HG02973 (cell line): ENCODE measurements at regions not wholly inside any gene's neighbourhood (a gene's known extent, or its start where the extent isn't known, plus 50 kb on each side); places are given as distances from the start of the nearest gene placed in this dataset.

ENCODE experiments used
- ATAC-seq: cut with Tn5 transposase; IDR thresholded peaks from one replicate; pipeline ENCODE4 v1.9.1; 2021; ENCODE audit warnings: moderate library complexity; ENCODE audit not compliant: unreplicated experiment

- no peak for ATAC-seq
Measured at GRCh38 chr5:2196989-2197619, 314.4 kb upstream of the IRX4 start.

DNA sequence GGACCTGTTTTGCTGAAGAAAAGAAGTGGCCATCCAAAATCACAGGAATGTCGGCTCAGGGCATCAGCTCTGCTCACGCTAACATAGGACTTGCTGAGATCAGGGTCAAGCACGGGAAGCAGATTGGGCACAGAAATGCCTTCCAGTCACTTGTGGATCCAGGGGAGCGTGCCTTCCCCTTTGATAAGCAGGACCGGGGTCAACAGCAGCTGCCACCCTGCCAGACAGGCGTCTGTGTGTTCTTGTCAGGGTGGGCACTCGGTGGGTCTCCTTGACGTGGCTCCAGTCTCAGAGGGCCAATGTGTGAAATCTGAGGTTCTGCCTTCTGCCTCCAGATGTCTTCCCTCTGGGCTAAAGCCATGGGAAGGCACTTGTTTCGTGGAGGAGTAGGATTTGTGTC, 313.7 kb upstream of the IRX4 start:
- no peak for ATAC-seq

DNA sequence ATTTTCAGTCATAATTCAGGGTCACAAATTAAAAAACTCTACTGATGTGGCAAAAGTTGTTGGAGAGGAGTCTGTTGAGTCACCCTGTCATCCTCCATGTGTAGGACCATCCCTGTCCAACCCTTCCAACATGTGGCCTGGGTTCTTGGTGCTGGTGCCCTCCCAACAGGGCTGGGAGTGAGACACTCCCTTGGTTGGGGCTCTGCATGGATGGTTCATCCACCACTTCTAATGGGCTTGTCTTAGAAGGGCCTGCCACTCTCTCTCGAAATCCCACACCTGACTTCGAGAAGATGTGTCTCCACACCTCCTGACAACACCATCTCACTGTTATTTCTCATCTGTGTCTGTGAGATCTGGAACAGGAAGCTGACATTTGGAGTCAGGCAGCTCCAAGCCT, 312.2 kb upstream of the IRX4 start:
- no peak for ATAC-seq

DNA sequence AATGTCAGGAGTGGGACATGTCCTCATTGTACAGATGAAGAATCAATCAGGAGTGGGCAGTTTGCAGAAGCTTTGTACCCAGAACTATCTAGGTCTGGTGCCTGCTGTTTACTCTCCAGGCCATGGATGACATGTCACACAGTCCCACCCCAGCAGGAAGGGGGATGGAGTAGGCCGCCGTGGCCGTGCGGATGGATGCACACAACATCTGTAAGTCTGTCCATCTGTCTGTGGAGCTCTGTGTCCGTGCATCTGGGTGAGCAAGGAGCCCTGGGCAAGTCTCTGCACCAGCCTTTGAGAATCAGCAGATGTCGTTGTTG, 311.5 kb upstream of the IRX4 start:
- no peak for ATAC-seq

DNA sequence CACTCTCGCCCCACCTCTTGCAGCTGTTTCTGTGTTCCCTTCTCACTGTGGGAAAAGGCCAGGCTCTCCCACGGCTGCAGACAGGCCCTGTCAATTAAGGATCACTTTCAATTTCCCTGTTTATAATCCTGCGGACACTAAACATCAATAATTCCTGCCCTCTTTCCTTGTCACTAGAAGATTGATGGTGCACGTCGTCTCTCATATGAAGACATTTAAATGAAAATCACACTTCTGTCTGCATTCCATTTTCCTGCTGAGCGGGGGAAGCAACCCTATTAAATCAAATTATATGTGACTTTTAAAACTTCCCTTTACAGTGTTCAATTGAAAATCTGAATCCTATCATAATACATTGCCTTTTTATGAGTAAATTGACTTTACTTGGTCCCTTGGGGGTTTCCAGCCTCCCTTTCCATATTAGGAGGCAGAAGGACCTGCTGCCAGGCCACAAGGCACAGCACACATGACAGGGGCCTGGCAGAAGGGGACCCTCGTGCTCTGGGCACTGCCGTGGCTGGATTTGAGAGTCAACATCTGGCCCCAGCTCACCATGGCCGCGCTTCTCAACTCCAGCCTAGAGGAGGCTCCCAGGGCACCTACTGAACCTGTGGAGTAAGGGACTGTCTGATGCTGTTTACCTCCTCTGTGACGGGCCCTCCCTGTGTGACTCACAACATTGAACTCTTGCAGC, 311.0 kb upstream of the IRX4 start:
- no peak for ATAC-seq

- ATAC-seq = no peak
Measured at GRCh38 chr5:2193142-2193541, 310.4 kb upstream of the IRX4 start.

DNA sequence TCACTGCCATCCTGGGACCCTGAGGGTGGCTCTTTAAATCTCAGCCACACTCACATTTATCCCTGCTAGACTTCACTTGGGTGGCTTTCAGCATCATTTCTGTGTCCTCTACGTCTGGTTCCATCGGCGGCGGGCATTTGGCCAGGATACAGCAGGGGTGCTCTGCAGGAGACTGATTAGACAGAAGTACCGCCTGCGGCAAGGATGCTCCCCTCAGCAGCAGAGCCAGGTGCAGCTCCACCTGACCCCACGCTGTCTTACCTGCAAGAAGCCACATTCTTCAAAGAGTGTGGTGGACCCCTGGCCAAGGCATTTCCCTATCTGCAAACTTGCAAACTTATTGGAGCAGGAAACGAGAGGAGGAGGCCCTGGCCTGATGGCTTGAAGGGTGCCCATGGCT, 309.8 kb upstream of the IRX4 start:
- no peak for ATAC-seq

- ATAC-seq = no peak
Measured at GRCh38 chr5:2191972-2192371, 309.2 kb upstream of the IRX4 start.

GRCh38 chr5:2190549-2190948, 307.8 kb upstream of the IRX4 start:
- ATAC-seq = no peak

- no peak for ATAC-seq
Measured at GRCh38 chr5:2188661-2189060, 305.9 kb upstream of the IRX4 start.

DNA sequence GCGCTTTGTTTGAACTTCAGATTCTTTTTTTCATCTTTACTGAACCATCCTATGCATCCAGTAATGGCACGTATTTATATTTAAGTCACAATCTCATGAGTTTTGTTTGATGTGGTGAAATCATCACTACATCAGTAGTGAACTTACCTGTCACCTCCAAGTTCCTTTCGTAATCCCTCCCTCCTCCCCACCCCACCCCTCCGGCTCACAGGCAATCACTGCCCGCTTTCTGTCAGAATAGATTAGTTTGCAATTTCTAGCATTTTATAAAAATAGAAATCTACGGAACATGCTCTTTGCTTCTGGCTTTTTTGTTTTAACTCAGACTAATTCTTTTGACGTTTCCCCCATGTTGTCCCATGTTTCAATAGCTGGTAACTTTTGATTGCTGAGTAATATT, 305.4 kb upstream of the IRX4 start:
- no peak for ATAC-seq

- ATAC-seq = no peak
Measured at GRCh38 chr5:2187687-2188086, 305.0 kb upstream of the IRX4 start.

- no peak for ATAC-seq
Measured at GRCh38 chr5:2187156-2187555, 304.4 kb upstream of the IRX4 start.

GRCh38 chr5:2186472-2187015, 303.8 kb upstream of the IRX4 start:
- ATAC-seq = no peak

- no peak for ATAC-seq
Measured at GRCh38 chr5:2185646-2186471, 303.1 kb upstream of the IRX4 start.

DNA sequence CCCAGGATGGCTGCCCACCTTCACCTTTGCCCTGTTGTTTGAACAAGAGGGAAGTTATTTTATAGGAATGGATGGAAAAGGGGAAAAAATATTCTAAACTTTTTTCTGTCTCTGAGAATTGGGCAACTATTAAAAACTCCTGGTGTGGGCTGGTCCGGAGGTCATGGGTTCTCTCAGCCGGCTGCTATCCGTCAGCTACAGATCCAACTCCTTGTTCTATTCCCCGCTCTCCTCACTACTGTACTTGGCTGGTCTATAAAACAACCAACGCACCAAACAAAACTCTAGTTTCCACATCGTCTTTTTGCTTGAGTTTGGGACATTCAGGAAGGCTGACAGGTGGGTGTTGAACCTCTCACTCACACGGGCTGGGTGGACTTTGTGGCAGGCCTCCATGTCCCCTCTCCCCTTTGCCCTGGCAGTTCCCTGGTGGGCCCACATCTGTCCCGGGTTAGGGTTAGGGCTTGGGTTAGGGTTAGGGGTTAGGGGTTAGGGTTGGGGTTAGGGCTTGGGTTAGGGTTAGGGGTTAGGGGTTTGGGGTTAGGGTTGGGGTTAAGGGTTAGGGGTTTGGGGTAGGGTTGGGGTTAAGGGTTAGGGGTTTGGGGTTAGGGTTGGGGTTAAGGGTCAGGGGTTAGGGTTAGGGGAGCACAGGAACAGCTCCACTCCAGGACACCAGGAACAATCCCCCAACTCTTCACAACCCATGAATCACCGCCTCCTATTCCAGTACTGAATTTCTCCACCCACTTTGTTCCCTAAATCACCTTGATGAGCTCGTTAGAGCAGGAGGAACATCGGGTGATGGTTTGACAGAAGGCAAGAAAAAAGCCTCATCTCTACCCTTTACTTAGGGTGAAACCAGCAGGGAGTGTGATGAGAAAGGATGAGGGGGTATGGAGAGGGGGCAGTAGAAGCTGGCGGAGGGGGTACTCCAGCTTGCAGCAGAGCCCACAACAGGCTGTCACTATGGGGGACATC, 302.1 kb upstream of the IRX4 start:
- no peak for ATAC-seq

DNA sequence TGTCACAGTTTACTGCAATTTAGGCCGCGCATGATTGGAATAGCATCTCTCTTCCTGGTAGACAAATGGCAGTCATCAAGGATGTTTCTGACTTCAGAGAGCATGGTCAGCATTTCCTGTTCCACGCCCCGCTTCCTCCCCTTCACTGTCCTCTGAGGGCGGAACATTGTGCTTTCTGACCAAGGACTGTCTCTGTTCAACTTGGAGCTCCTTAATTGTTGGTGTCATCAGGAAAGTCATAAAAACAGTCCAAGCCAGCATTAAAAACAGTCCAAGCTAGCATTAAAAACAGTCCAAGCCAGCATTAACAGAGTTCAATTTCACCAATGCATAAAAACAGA, 301.3 kb upstream of the IRX4 start:
- ATAC-seq = no peak

DNA sequence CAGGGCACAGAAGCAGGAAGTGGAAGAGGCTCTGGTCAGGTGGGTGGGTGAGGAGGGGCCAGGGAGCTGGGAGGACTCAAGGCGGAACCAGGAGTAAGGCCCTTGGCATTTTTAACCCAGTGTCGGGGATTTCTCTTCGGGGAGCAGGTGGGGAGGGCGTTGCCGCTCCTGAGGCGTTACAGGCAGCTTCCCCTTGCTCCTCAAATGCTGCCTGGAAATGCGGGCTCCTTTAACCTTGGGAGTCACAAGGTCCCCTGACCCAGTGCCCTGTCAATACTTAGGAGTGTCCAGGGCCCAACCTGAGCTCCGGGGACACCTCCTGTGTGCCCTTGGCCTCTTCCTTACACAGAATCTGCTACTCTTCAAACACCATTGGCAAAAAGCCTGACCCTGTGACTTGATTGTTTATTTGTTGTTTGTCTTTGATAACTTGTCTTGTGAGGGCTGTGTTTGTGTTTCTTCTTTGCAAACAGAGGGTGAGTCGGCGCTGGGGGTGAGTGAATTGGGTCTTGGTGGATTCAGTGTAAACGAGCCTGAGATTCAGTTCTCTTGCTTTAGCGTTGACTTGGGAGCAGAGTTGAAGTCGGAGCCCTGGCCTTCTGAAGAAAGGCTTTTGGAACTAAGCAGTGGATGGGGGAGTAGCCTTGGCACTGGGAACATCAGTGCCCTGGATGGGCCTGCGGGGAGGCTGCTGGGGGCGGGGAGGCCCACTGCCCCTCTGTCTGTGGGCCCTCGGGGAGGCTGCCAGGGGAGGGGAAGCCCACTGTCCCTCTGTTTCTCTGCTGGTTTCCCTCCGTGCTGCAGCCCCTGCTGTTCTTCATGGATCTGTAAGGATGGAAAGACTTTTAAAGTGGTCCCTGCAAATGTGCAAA, 300.7 kb upstream of the IRX4 start:
- no peak for ATAC-seq

- ATAC-seq = no peak
Measured at GRCh38 chr5:2182020-2182419, 299.3 kb upstream of the IRX4 start.

GRCh38 chr5:2181557-2181956, 298.8 kb upstream of the IRX4 start:
- ATAC-seq = no peak
